ENCODE measurements at regions not wholly inside any gene's neighbourhood (a gene's known extent, or its start where the extent isn't known, plus 50 kb on each side); places are given as distances from the start of the nearest gene placed in this dataset.
A peak's percentile ranks its signal among the peaks of the same experiment; 100 is the strongest.

GRCh38 chr2:3958465-3958864 is 255.1 kb downstream of the DCDC2C start:
- DNase-seq = no peak
- in situ Hi-C loops (cut with HindIII; ENCODE audit: low pct_ligation_motif_present, low pct_unique_long_range_greater_than_20kb, low sequenced_read_pairs) = no loop called here

- no peak for DNase-seq
- in situ Hi-C loops (cut with HindIII; ENCODE audit: low pct_ligation_motif_present, low pct_unique_long_range_greater_than_20kb, low sequenced_read_pairs) = no loop called here
Measured at GRCh38 chr2:3958969-3959368, 255.6 kb downstream of the DCDC2C start.

GRCh38 chr2:3959372-3959771 is 256.0 kb downstream of the DCDC2C start:
- DNase-seq = peak; percentile 35
- in situ Hi-C loops (cut with HindIII; ENCODE audit: low pct_ligation_motif_present, low pct_unique_long_range_greater_than_20kb, low sequenced_read_pairs) = no loop called here

- in situ Hi-C loops (cut with HindIII; ENCODE audit: low pct_ligation_motif_present, low pct_unique_long_range_greater_than_20kb, low sequenced_read_pairs) = no loop called here
- DNase-seq = no peak
Measured at GRCh38 chr2:3960106-3960505, 256.7 kb downstream of the DCDC2C start.

- DNase-seq = no peak
- in situ Hi-C loops (cut with HindIII; ENCODE audit: low pct_ligation_motif_present, low pct_unique_long_range_greater_than_20kb, low sequenced_read_pairs) = no loop called here
Measured at GRCh38 chr2:3962719-3963118, 259.3 kb downstream of the DCDC2C start.

GRCh38 chr2:3965211-3965610 is 261.8 kb downstream of the DCDC2C start:
- no peak for DNase-seq
- in situ Hi-C loops (cut with HindIII; ENCODE audit: low pct_ligation_motif_present, low pct_unique_long_range_greater_than_20kb, low sequenced_read_pairs) = no loop called here

- in situ Hi-C loops (cut with HindIII; ENCODE audit: low pct_ligation_motif_present, low pct_unique_long_range_greater_than_20kb, low sequenced_read_pairs) = no loop called here
- no peak for DNase-seq
Measured at GRCh38 chr2:3965953-3966352, 262.6 kb downstream of the DCDC2C start.

GRCh38 chr2:3966470-3966869 is 263.1 kb downstream of the DCDC2C start:
- DNase-seq = no peak
- in situ Hi-C loops (cut with HindIII; ENCODE audit: low pct_ligation_motif_present, low pct_unique_long_range_greater_than_20kb, low sequenced_read_pairs) = no loop called here

GRCh38 chr2:3968736-3969135 is 265.4 kb downstream of the DCDC2C start:
- DNase-seq = no peak
- in situ Hi-C loops (cut with HindIII; ENCODE audit: low pct_ligation_motif_present, low pct_unique_long_range_greater_than_20kb, low sequenced_read_pairs) = no loop called here

- DNase-seq = no peak
- in situ Hi-C loops (cut with HindIII; ENCODE audit: low pct_ligation_motif_present, low pct_unique_long_range_greater_than_20kb, low sequenced_read_pairs) = no loop called here
Measured at GRCh38 chr2:3970791-3971651, 267.6 kb downstream of the DCDC2C start.

GRCh38 chr2:3971652-3972192 is 268.3 kb downstream of the DCDC2C start:
- no peak for DNase-seq
- in situ Hi-C loops (cut with HindIII; ENCODE audit: low pct_ligation_motif_present, low pct_unique_long_range_greater_than_20kb, low sequenced_read_pairs) = no loop called here

- in situ Hi-C loops (cut with HindIII; ENCODE audit: low pct_ligation_motif_present, low pct_unique_long_range_greater_than_20kb, low sequenced_read_pairs) = no loop called here
- DNase-seq = no peak
Measured at GRCh38 chr2:3972377-3972776, 269.0 kb downstream of the DCDC2C start.

GRCh38 chr2:3974765-3975164 is 271.4 kb downstream of the DCDC2C start:
- no peak for DNase-seq
- in situ Hi-C loops (cut with HindIII; ENCODE audit: low pct_ligation_motif_present, low pct_unique_long_range_greater_than_20kb, low sequenced_read_pairs) = no loop called here

GRCh38 chr2:3981446-3981987 is 278.1 kb downstream of the DCDC2C start:
- no peak for DNase-seq
- in situ Hi-C loops (cut with HindIII; ENCODE audit: low pct_ligation_motif_present, low pct_unique_long_range_greater_than_20kb, low sequenced_read_pairs) = no loop called here

- no peak for DNase-seq
- in situ Hi-C loops (cut with HindIII; ENCODE audit: low pct_ligation_motif_present, low pct_unique_long_range_greater_than_20kb, low sequenced_read_pairs) = no loop called here
Measured at GRCh38 chr2:3982160-3982559, 278.8 kb downstream of the DCDC2C start.

- in situ Hi-C loops (cut with HindIII; ENCODE audit: low pct_ligation_motif_present, low pct_unique_long_range_greater_than_20kb, low sequenced_read_pairs) = no loop called here
- DNase-seq = no peak
Measured at GRCh38 chr2:3986063-3986462, 282.7 kb downstream of the DCDC2C start.

GRCh38 chr2:3986530-3987258 is 283.3 kb downstream of the DCDC2C start:
- DNase-seq = no peak
- in situ Hi-C loops (cut with HindIII; ENCODE audit: low pct_ligation_motif_present, low pct_unique_long_range_greater_than_20kb, low sequenced_read_pairs) = no loop called here

- in situ Hi-C loops (cut with HindIII; ENCODE audit: low pct_ligation_motif_present, low pct_unique_long_range_greater_than_20kb, low sequenced_read_pairs) = no loop called here
- DNase-seq = no peak
Measured at GRCh38 chr2:4002841-4003403, 299.5 kb downstream of the DCDC2C start.

- DNase-seq = no peak
- in situ Hi-C loops (cut with HindIII; ENCODE audit: low pct_ligation_motif_present, low pct_unique_long_range_greater_than_20kb, low sequenced_read_pairs) = no loop called here
Measured at GRCh38 chr2:4012197-4012596, 308.8 kb downstream of the DCDC2C start.

Data from ACHN (cell line).